ENCODE measurements at regions not wholly inside any gene's neighbourhood (a gene's known extent, or its start where the extent isn't known, plus 50 kb on each side); places are given as distances from the start of the nearest gene placed in this dataset.

GRCh38 chr2:217160978-217161973 lies 301.4 kb upstream of the TNP1 start:
- no peaks in the 10 kb centered on the region for H3K36me3 ChIP-seq (ENCODE audit: control insufficient read depth, low read length)
- no peaks in the 10 kb centered on the region for H3K4me1 ChIP-seq (ENCODE audit: control insufficient read depth, low read length)
- no peaks in the 10 kb centered on the region for H3K79me2 ChIP-seq (ENCODE audit: control insufficient read depth, low read length)
- H3K4me2 ChIP-seq (ENCODE audit: low read length): no peak overlapping the region
- H3F3A ChIP-seq (ENCODE audit: control insufficient read depth, insufficient read depth): no peaks in the 10 kb centered on the region
- H3K9me2 ChIP-seq (replicated peaks; ENCODE audit: control insufficient read depth, low read length): no peaks in the 10 kb centered on the region
- H4K20me1 ChIP-seq (ENCODE audit: control insufficient read depth, insufficient read depth, low read depth, low read length): no peaks in the 10 kb centered on the region
- no peak overlapping the region for H3K4me3 ChIP-seq (ENCODE audit: low read length)
- no peaks in the 10 kb centered on the region for H3K9me3 ChIP-seq (ENCODE audit: control insufficient read depth, insufficient read depth, low read length)
- no peak for TF ChIP-seq CTCF (IDR thresholded peaks at IDR 0.05; ENCODE audit: low read depth, low read length, poor library complexity, severe bottlenecking)
- no peak for TF ChIP-seq EZH2phosphoT487 (IDR thresholded peaks at IDR 0.05; ENCODE audit: borderline replicate concordance, low read length)
- H3K27ac ChIP-seq (ENCODE audit: low read depth, low read length): no peak overlapping the region
- H3K27me3 ChIP-seq (ENCODE audit: control insufficient read depth, low read length): peaks cover 10% of the 10 kb centered on the region

GRCh38 chr2:217160103-217160743 lies 300.4 kb upstream of the TNP1 start:
- Histone ChIP-seq H3K27me3 (ENCODE audit: control insufficient read depth, low read length) (peaks cover 10% of the 10 kb centered on the region), H3K36me3 (ENCODE audit: control insufficient read depth, low read length) (no peaks in the 10 kb centered on the region), H3F3A (ENCODE audit: control insufficient read depth, insufficient read depth) (no peaks in the 10 kb centered on the region), H4K20me1 (ENCODE audit: control insufficient read depth, insufficient read depth, low read depth, low read length) (no peaks in the 10 kb centered on the region), H3K4me1 (ENCODE audit: control insufficient read depth, low read length) (no peaks in the 10 kb centered on the region), H3K9me2 (replicated peaks; ENCODE audit: control insufficient read depth, low read length) (no peaks in the 10 kb centered on the region), H3K9me3 (ENCODE audit: control insufficient read depth, insufficient read depth, low read length) (no peaks in the 10 kb centered on the region), H3K27ac (ENCODE audit: low read depth, low read length) (no peak overlapping the region), H3K79me2 (ENCODE audit: control insufficient read depth, low read length) (no peaks in the 10 kb centered on the region), H3K4me3 (ENCODE audit: low read length) (no peak overlapping the region), H3K4me2 (ENCODE audit: low read length) (no peak overlapping the region)
- TF ChIP-seq EZH2phosphoT487 (IDR thresholded peaks at IDR 0.05; ENCODE audit: borderline replicate concordance, low read length): no peak
- TF ChIP-seq CTCF (IDR thresholded peaks at IDR 0.05; ENCODE audit: low read depth, low read length, poor library complexity, severe bottlenecking): no peak

DNA sequence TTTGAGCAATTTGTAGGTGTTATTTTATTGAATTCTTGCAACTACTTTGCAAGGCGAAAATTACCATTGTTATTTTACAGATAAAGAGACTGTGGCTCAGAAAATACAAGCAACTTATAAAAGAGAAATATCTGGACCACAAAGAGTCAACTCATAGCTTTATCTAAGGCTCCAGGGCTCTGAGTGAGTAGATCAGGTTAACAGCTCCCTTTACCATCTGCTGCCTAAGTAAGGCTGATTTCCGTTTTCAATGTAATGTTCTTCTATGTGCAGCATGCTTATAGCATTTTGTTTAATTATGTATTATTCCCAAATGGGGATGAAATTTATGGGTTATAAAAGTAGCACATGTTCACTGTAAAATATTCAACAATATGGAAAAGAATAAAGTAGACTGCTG lies 299.1 kb upstream of the TNP1 start:
- Histone ChIP-seq H3F3A (ENCODE audit: control insufficient read depth, insufficient read depth) (no peaks in the 10 kb centered on the region), H4K20me1 (ENCODE audit: control insufficient read depth, insufficient read depth, low read depth, low read length) (no peaks in the 10 kb centered on the region), H3K9me2 (replicated peaks; ENCODE audit: control insufficient read depth, low read length) (no peaks in the 10 kb centered on the region), H3K9me3 (ENCODE audit: control insufficient read depth, insufficient read depth, low read length) (no peaks in the 10 kb centered on the region), H3K4me3 (ENCODE audit: low read length) (no peak overlapping the region), H3K36me3 (ENCODE audit: control insufficient read depth, low read length) (no peaks in the 10 kb centered on the region), H3K27me3 (ENCODE audit: control insufficient read depth, low read length) (peaks cover 10% of the 10 kb centered on the region), H3K4me2 (ENCODE audit: low read length) (no peak overlapping the region), H3K79me2 (ENCODE audit: control insufficient read depth, low read length) (no peaks in the 10 kb centered on the region), H3K4me1 (ENCODE audit: control insufficient read depth, low read length) (no peaks in the 10 kb centered on the region), H3K27ac (ENCODE audit: low read depth, low read length) (no peak overlapping the region)
- TF ChIP-seq EZH2phosphoT487 (IDR thresholded peaks at IDR 0.05; ENCODE audit: borderline replicate concordance, low read length) (no peak), CTCF (IDR thresholded peaks at IDR 0.05; ENCODE audit: low read depth, low read length, poor library complexity, severe bottlenecking) (no peak)

Measured in DOHH2 (cell line).